ENCODE measurements at regions not wholly inside any gene's neighbourhood (a gene's known extent, or its start where the extent isn't known, plus 50 kb on each side); places are given as distances from the start of the nearest gene placed in this dataset.

DNA sequence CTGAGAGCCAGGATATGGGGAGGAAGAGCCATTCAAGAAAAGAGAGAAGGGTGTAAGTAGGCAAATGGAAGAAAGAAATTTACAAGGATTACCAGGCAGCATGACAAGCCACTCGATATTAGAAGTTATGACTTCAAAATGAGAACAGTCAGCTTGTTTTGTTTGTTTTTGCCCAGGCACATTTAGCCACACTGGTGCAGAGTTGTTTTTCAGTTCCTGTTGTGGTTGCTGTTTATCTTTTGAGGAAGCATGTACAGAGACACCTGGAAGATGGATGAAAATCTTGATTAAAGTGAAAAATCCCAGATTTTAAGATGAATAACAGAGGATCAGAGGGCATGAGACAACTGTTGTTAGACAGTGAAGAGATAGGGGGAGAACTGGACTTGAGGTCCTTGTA lies 199.1 kb downstream of the MTRR start (continued):
- no peak for TF ChIP-seq CEBPB (IDR thresholded peaks at IDR 0.05; ENCODE audit: low read depth, low read length)
- TF ChIP-seq HDAC6 (IDR thresholded peaks at IDR 0.05; ENCODE audit: low read depth, low read length): no peak
- no peak for TF ChIP-seq YY1 (IDR thresholded peaks at IDR 0.05; ENCODE audit: low read depth, low read length)
- no peak for TF ChIP-seq BCL11A (IDR thresholded peaks at IDR 0.05; ENCODE audit: low read depth in 2 of 2, low read length in 2 of 2)
- no peak for TF ChIP-seq TCF12 (IDR thresholded peaks at IDR 0.05; ENCODE audit: low read depth, low read length)
- TF ChIP-seq JUN (IDR thresholded peaks at IDR 0.05; ENCODE audit: low read depth, low read length): no peak
- no peak for TF ChIP-seq EGR1 (IDR thresholded peaks at IDR 0.05; ENCODE audit: borderline replicate concordance, low read depth, low read length)

All from H1 (cell line).